HL-60 (cell line): ENCODE measurements at regions not wholly inside any gene's neighbourhood (a gene's known extent, or its start where the extent isn't known, plus 50 kb on each side); places are given as distances from the start of the nearest gene placed in this dataset.

Experiments
- CTCF ChIP-seq: IDR thresholded peaks from one replicate; pipeline ENCODE4 v1.5.1; 2011; ENCODE audit warnings: low read length, control low read depth, inconsistent platforms; ENCODE audit not compliant: insufficient read depth
- GABPA ChIP-seq: IDR thresholded peaks from 2 replicates; pipeline ENCODE4 v1.6.1; 2012; ENCODE audit warnings: low read depth
- POLR2AphosphoS5 ChIP-seq: IDR thresholded peaks from 2 replicates; pipeline ENCODE4 v1.6.1; 2012; ENCODE audit warnings: low read depth
- REST ChIP-seq: IDR thresholded peaks from 2 replicates; pipeline ENCODE4 v1.6.1; 2012; ENCODE audit warnings: low read depth; ENCODE audit not compliant: insufficient replicate concordance

- TF ChIP-seq CTCF, result no peak
- no peak for TF ChIP-seq POLR2AphosphoS5
- no peak for TF ChIP-seq REST
- no peak for TF ChIP-seq GABPA
Observed at GRCh38 chr22:25493794-25494193, 70.7 kb upstream of the GRK3 start.
